Dedifferentiated amniotic fluid mesenchymal stem cell (primary cell): ENCODE measurements at regions not wholly inside any gene's neighbourhood (a gene's known extent, or its start where the extent isn't known, plus 50 kb on each side); places are given as distances from the start of the nearest gene placed in this dataset.

Experiments
- DNase-seq: peaks from one replicate; pipeline ENCODE4 v3.0.0-alpha.2; 2016; ENCODE audit errors: extremely low spot score

- DNase-seq, result no peak
These were observed 255.8 kb downstream of the RHOU start for GRCh38 chr1:228990906-228991569.

DNA sequence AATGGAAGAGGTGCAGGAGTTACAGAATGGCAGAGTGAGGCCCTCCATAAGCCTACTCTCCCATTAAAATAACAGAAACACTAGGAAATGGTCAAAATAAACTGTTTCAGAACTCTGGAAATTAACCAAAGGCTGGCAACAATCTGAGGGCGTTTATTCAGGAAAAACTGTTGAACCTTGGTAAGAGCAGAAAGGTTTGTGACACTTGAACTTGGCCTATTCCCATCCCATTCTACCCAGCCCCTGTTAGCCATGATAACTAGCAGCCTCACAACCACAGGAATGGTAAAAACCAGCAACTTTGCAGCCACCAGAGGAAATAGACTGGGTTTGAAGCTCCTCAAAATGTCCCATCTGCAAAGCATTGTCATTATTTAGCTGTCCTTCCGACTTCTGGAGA is 256.8 kb downstream of the RHOU start:
- DNase-seq, result no peak

DNA sequence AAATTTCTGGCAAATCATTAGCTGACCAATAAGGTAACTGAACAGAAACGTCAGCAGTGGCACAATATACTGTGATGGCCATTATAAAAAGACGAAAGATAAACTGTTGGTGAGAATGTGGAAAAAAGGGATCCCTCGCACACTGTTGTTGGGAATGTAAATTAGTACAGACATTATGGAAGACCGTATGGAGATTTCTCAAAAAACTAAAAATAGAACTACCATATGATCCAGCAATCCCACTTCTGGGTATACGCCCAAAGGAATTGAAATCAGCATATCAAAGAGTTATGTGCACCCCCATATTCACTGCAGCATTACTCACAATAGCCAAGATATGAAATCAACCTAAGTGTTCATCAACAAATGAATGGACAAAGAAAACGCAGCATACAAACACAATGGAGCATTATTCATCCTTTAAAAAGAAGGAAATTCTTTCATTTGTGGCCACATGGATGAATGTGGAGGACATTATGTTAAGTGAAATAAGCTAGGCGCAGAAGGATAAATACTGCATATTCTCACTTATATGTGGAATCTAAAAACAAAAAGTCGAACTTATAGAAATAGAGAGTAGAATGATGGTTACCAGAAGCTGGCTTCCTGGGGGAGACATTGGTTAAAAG is 257.7 kb downstream of the RHOU start:
- DNase-seq, result no peak

GRCh38 chr1:228994676-228995594 is 259.7 kb downstream of the RHOU start:
- DNase-seq, result no peak

GRCh38 chr1:228996281-228996680 is 261.0 kb downstream of the RHOU start:
- DNase-seq, result no peak

DNA sequence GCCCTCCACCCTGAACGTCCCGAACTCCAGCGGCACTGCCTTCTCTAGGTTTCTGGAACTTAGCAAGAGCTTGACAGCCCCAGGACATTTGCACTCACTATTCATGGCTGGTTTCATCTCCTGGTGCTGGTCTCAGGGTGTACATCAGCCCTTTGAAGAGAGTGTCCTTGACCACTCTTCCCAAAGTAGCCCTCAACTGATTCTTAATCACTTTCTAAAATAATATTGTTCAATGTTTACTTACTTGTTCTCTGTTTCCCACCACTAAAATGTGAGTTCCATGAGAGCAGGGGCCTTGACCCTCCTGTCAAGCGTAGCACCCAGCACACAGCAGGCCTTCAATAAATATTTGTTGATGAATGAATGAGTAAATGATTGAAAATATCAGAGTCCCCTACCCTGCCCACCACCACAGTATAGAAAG is 262.5 kb downstream of the RHOU start:
- DNase-seq, result no peak

DNA sequence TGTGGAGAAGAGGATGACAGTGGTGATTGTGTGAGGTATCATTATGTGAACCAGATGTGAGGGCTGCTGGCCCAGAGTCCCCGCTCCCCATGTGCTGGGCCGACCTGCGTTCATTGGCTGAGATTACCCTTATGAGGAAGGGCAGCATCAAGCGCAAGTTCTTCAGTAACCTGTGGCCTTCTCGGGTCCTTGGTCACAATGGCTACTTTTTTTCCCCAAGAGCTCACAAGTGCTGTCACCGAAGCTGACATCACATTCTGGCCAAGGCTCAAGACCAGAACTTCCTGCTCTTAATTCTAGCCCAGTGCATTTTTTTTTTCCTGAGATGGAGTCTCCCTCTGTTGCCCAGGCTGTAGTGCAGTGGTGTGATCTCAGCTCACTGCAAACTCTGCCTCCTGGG is 262.9 kb downstream of the RHOU start:
- no peak for DNase-seq

GRCh38 chr1:228999446-229000170 is 264.3 kb downstream of the RHOU start:
- no peak for DNase-seq

DNA sequence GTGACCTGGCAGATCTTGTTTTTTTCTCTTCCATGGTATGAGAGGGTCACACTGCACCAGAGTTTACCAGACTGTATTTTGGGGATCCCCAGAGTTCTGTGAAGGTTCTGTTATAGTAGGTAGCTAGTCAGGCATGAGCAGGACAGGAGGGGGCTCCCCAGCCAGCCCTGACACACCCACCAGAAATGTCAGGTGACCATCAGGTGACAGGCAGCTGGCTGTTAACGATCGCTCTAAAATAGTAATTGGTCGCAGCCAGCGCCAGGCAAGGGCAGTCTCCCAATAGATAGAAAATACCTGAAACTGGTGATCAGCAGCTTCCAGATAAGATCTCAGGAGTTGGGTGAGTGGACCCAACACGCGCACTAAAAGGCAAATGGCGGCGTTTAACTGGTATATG is 264.9 kb downstream of the RHOU start:
- no peak for DNase-seq

- no peak for DNase-seq
These were observed 266.3 kb downstream of the RHOU start for GRCh38 chr1:229001467-229002011.

GRCh38 chr1:229002037-229002436 is 266.8 kb downstream of the RHOU start:
- DNase-seq, result no peak

DNA sequence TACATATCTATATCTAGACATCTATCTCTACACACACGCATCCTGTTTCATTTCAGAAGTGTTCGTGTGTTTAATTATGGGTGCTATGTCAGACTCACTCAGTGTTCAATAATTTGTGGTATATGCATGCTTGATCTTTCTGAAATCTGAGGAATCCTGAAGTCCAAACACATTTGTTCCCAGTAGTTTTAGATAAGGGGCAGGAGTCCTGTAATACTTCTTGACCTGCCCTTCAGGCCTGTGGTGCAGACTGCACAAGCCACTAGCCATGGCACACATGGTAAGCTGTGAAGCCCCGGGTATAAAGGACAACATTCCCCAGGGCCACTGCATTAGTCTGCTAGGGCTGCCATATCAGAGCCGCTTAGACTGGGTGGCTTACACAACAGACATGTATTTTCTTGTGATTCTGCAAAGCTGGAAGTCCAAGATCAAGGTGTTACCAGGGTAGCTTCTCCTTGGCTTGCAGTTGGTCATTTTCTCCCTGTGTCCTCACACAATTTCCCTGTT is 267.2 kb downstream of the RHOU start:
- DNase-seq, result no peak

DNA sequence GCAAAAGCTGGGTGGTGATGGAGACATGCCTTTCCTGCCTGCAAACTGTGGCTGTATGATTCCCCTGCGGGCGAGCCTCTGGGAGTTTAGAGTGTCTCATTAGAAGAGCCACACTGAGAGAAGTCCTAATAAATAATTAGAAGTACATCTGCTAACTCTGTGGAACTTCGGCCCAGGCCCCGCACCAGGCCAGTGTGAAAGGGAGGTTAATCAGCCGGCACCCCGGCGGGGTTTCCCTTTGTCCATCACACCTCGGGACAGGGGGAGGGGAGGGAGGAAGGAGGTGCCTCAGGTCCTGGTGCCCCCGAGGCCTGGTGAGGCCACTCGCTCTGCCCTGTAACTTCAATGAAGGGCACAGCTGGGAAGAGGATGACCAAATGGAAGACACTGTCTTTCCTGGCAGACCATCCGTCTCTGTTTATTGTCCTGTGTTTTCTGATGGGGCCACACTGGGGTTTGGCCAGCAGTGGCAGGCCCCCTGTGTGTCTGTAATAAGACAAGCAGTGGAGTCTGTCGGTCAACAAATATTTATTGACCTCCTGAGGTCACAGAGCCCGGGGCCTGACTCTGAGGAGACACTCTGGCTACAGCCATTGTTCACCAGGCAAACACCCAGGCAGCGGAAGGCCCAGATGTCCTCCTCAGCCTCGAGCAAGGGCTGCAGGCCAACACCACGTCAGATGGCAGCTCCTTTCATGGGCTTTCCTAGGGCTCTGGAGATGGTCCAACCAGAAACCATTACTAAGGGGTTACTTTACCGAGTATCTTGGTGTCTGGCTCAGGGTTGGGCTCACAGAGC is 267.5 kb upstream of the RAB4A start:
- no peak for DNase-seq

DNA sequence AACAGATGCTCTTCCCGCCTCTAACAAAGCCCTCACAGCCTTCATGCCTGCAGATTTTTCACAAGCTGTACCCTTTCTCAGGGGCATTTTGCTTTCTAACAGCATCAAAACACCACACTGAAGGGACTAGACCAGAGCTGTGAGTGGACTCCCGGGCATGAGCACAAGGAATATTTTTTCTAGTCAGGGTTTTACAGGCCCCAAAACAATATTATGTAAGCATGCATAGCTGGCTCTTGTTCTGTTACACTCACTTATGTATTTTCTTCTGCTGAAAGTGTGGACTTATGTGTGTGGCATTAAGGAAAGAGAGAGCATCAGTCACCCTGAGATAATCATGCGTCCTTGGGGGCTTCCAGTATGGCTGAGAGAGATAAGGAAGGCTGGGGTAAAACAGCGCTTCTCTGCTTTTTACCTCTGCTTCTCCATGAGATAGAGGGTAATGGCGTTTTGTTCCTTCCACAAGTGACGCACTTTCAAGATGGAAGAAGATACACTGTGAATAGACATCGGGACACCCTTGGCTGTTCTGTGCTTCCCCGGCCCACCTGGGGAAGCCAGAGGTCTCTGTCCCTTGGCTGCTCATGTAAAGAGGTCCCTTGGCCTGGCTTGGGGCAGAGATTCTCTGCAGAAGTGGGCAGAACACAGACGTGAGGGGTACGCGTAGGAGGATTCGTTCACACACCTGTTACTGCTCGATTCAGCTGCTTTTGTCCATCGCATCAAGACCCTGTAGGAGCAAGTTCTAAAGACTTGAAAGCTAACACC is 266.7 kb upstream of the RAB4A start:
- DNase-seq, result no peak

GRCh38 chr1:229005097-229005496 is 265.8 kb upstream of the RAB4A start:
- DNase-seq, result no peak

GRCh38 chr1:229005556-229005955 is 265.4 kb upstream of the RAB4A start:
- DNase-seq, result no peak

DNA sequence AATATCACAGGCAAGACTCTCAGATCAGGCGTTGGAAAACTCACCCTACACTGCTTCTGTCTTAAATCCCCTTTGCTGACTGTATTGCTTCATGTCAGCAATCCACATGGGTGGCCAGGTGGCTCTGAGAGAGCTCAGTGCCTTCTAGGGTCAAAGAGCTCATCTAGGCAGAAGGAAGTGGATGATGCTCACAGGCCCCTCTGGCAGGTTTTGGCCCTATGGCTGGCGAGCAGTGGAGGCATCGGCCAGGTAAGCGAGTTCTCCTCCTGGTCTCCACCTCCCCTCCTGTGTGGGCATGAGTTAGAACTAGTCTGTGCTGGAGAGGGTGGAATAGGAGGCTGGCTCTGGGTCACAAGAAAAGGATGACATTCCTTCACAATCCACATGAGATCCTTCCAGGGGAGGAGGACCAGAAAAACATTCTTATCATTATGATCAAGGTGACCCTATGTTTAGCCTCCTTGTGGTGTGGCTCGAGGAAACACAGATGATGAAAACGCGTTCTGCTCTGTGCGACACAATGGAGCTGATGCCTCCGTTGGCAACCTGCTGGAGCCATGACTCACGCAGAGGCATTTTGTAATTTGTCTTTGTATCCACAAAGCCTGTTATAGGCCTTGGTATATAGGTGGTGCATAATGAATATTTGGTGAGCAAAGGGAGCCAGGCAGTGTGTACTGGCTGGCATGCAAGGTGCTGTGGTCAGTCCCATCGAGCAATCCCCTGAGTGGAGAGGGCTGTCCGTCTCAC is 264.6 kb upstream of the RAB4A start:
- no peak for DNase-seq

DNA sequence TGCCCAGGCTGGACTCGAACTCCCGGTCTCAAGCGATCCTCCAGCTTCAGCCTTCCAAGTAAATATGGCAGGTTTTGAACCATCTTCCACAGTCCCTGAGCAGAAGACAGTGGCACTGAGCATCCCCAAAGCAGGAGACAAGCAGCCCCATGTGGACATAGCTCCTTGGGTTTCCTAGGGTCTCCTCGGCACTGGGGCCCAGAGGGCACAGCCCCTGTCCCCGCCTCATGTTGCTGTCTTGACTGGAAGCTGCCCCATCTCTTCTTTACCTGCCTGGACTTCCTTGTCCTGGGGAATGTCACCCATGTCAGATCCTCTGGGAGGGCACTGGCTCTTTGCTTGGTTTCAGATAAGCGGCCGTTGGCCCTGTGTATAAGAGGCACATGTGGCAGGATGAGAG is 263.7 kb upstream of the RAB4A start:
- DNase-seq, result no peak

- no peak for DNase-seq
These were observed 263.2 kb upstream of the RAB4A start for GRCh38 chr1:229007701-229008100.
